ENCODE measurements at regions not wholly inside any gene's neighbourhood (a gene's known extent, or its start where the extent isn't known, plus 50 kb on each side); places are given as distances from the start of the nearest gene placed in this dataset.

DNA sequence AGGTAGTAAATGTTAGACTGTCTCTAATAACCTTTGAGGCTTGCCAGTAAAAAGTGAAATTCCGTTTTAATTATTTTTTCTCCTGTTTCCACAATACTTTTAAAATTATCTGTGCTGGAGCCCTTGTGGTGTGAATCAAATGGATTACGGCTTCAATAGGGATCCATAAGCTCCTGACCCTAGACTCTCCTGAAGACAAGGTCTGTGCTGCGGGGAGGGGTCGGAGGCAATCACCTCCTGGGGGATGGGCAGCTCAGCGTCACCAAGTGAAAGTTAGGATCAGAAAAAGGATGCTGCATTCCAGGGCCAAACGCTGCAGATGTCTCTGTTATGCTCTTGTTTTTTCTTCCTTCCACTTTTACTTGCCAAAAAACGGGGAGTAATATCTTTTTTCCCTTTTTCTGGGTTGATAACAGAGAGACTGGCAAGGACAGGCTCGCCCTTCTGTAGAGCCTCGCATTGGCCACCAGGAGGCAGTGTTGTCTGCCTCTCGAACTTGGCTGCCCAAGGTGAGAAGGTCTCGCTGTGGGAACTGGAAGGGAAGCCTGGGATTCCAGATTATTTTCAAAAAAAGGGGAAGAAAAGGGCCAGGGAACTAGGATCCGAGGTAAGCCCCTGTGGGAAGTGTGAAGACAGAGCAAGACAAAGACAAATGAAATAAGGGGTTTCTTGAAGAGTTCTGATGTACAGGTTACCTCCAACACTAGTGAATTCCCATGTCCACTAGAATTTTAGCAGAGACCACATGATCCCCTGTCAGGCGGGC lies 621.9 kb downstream of the ACTR3B start:
- TF ChIP-seq, protein P1, sequence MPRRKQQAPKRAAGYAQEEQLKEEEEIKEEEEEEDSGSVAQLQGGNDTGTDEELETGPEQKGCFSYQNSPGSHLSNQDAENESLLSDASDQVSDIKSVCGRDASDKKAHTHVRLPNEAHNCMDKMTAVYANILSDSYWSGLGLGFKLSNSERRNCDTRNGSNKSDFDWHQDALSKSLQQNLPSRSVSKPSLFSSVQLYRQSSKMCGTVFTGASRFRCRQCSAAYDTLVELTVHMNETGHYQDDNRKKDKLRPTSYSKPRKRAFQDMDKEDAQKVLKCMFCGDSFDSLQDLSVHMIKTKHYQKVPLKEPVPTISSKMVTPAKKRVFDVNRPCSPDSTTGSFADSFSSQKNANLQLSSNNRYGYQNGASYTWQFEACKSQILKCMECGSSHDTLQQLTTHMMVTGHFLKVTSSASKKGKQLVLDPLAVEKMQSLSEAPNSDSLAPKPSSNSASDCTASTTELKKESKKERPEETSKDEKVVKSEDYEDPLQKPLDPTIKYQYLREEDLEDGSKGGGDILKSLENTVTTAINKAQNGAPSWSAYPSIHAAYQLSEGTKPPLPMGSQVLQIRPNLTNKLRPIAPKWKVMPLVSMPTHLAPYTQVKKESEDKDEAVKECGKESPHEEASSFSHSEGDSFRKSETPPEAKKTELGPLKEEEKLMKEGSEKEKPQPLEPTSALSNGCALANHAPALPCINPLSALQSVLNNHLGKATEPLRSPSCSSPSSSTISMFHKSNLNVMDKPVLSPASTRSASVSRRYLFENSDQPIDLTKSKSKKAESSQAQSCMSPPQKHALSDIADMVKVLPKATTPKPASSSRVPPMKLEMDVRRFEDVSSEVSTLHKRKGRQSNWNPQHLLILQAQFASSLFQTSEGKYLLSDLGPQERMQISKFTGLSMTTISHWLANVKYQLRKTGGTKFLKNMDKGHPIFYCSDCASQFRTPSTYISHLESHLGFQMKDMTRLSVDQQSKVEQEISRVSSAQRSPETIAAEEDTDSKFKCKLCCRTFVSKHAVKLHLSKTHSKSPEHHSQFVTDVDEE (CRISPR knock-in tag; IDR thresholded peaks at IDR 0.05) = no peak
- TF ChIP-seq ZNF565 (CRISPR knock-in tag; conservative IDR thresholded peaks at IDR 0.05; ENCODE audit: low read depth) = no peak
- no peak for TF ChIP-seq ZFP30 (CRISPR knock-in tag; IDR thresholded peaks at IDR 0.05)
- no peak for TF ChIP-seq SNAI2 (CRISPR knock-in tag; IDR thresholded peaks at IDR 0.05)
- ATAC-seq = no peak; the same call in 2 of the 3 replicates

DNA sequence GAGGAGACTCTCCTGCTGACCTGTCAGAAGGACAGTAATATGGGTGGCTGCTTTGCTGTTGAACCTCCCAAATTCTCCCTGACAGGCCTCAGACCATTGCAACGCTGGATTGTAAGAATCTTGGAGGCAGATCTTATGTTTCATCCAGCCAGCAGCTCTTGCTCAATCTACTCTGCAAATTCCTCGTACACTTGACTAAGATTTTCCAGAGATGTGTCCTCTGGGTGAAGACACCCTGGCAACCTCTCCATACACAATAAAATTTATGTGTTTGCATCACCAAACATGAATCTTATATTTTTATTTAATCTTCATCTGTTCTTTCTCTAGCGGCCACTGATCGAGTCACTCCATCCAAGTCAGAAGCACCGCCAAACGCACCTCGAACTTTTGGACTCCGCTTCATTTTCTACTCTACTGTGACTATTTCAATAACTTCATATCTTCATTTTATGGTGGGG lies 623.1 kb downstream of the ACTR3B start:
- ATAC-seq = no peak
- TF ChIP-seq, protein P2, sequence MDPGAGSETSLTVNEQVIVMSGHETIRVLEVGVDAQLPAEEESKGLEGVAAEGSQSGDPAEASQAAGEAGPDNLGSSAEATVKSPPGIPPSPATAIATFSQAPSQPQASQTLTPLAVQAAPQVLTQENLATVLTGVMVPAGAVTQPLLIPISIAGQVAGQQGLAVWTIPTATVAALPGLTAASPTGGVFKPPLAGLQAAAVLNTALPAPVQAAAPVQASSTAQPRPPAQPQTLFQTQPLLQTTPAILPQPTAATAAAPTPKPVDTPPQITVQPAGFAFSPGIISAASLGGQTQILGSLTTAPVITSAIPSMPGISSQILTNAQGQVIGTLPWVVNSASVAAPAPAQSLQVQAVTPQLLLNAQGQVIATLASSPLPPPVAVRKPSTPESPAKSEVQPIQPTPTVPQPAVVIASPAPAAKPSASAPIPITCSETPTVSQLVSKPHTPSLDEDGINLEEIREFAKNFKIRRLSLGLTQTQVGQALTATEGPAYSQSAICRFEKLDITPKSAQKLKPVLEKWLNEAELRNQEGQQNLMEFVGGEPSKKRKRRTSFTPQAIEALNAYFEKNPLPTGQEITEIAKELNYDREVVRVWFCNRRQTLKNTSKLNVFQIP (CRISPR knock-in tag; IDR thresholded peaks at IDR 0.05; ENCODE audit: borderline replicate concordance, low read depth) = no peak
- TF ChIP-seq, protein P3, sequence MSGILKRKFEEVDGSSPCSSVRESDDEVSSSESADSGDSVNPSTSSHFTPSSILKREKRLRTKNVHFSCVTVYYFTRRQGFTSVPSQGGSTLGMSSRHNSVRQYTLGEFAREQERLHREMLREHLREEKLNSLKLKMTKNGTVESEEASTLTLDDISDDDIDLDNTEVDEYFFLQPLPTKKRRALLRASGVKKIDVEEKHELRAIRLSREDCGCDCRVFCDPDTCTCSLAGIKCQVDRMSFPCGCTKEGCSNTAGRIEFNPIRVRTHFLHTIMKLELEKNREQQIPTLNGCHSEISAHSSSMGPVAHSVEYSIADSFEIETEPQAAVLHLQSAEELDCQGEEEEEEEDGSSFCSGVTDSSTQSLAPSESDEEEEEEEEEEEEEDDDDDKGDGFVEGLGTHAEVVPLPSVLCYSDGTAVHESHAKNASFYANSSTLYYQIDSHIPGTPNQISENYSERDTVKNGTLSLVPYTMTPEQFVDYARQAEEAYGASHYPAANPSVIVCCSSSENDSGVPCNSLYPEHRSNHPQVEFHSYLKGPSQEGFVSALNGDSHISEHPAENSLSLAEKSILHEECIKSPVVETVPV (CRISPR knock-in tag; IDR thresholded peaks at IDR 0.05) = no peak
- TF ChIP-seq OSR1 (CRISPR knock-in tag; IDR thresholded peaks at IDR 0.05) = no peak
- TF ChIP-seq ARNTL (CRISPR knock-in tag; IDR thresholded peaks at IDR 0.05; ENCODE audit: borderline replicate concordance, low read depth) = no peak
- TF ChIP-seq, protein P4, sequence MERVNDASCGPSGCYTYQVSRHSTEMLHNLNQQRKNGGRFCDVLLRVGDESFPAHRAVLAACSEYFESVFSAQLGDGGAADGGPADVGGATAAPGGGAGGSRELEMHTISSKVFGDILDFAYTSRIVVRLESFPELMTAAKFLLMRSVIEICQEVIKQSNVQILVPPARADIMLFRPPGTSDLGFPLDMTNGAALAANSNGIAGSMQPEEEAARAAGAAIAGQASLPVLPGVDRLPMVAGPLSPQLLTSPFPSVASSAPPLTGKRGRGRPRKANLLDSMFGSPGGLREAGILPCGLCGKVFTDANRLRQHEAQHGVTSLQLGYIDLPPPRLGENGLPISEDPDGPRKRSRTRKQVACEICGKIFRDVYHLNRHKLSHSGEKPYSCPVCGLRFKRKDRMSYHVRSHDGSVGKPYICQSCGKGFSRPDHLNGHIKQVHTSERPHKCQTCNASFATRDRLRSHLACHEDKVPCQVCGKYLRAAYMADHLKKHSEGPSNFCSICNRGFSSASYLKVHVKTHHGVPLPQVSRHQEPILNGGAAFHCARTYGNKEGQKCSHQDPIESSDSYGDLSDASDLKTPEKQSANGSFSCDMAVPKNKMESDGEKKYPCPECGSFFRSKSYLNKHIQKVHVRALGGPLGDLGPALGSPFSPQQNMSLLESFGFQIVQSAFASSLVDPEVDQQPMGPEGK (CRISPR knock-in tag; IDR thresholded peaks at IDR 0.05; ENCODE audit: borderline replicate concordance) = no peak
- no peak for TF ChIP-seq SNAI2 (CRISPR knock-in tag; IDR thresholded peaks at IDR 0.05)
- no peak for TF ChIP-seq ZNF8 (CRISPR knock-in tag; IDR thresholded peaks at IDR 0.05)
- TF ChIP-seq TCF4 (CRISPR knock-in tag; IDR thresholded peaks at IDR 0.05; ENCODE audit: borderline replicate concordance) = no peak
- TF ChIP-seq TOX (CRISPR knock-in tag; IDR thresholded peaks at IDR 0.05; ENCODE audit: borderline replicate concordance) = no peak
- no peak for TF ChIP-seq GLIS3 (CRISPR knock-in tag; IDR thresholded peaks at IDR 0.05)
- TF ChIP-seq ZFP30 (CRISPR knock-in tag; IDR thresholded peaks at IDR 0.05) = no peak
- no peak for TF ChIP-seq ISL1 (CRISPR knock-in tag; IDR thresholded peaks at IDR 0.05)
- no peak for TF ChIP-seq PPARA (CRISPR knock-in tag; IDR thresholded peaks at IDR 0.05; ENCODE audit: borderline replicate concordance)
- TF ChIP-seq ZNF565 (CRISPR knock-in tag; conservative IDR thresholded peaks at IDR 0.05; ENCODE audit: low read depth) = no peak
- no peak for TF ChIP-seq CSDC2 (CRISPR knock-in tag; IDR thresholded peaks at IDR 0.05)
- no peak for TF ChIP-seq RARB (CRISPR knock-in tag; IDR thresholded peaks at IDR 0.05)
- TF ChIP-seq ZNF70 (CRISPR knock-in tag; IDR thresholded peaks at IDR 0.05) = no peak
- TF ChIP-seq, protein P5, sequence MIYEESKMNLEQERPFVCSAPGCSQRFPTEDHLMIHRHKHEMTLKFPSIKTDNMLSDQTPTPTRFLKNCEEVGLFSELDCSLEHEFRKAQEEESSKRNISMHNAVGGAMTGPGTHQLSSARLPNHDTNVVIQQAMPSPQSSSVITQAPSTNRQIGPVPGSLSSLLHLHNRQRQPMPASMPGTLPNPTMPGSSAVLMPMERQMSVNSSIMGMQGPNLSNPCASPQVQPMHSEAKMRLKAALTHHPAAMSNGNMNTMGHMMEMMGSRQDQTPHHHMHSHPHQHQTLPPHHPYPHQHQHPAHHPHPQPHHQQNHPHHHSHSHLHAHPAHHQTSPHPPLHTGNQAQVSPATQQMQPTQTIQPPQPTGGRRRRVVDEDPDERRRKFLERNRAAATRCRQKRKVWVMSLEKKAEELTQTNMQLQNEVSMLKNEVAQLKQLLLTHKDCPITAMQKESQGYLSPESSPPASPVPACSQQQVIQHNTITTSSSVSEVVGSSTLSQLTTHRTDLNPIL (CRISPR knock-in tag; IDR thresholded peaks at IDR 0.05; ENCODE audit: low read depth) = no peak
- no peak for TF ChIP-seq BACH2 (CRISPR knock-in tag; IDR thresholded peaks at IDR 0.05; ENCODE audit: borderline replicate concordance)

DNA sequence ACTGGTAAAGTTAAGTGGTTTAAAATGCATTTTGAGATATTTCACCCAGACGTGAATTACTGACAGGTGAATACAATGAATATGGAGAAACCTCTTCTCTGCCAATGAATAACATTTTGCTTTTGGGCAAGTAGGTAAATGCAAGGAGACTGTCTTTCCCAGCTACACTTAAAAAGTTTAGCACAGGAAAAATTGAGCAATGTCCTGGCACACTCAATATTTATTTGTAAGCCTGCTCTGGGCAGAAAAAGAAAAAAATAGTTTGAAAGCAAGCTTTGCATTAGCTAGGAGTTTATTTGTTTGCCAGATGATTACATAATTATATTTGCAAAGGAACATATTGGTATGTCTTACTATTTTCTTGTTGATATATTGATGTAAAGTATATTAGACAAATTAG lies 624.2 kb downstream of the ACTR3B start:
- ATAC-seq = no peak
- no peak for TF ChIP-seq ZFP3 (CRISPR knock-in tag; IDR thresholded peaks at IDR 0.05)
- TF ChIP-seq, protein P2 (CRISPR knock-in tag; IDR thresholded peaks at IDR 0.05; ENCODE audit: borderline replicate concordance, low read depth) = no peak
- TF ChIP-seq, protein P5 (CRISPR knock-in tag; IDR thresholded peaks at IDR 0.05; ENCODE audit: low read depth) = no peak
- TF ChIP-seq RARB (CRISPR knock-in tag; IDR thresholded peaks at IDR 0.05) = no peak
- TF ChIP-seq, protein P4 (CRISPR knock-in tag; IDR thresholded peaks at IDR 0.05; ENCODE audit: borderline replicate concordance) = no peak
- TF ChIP-seq PPARA (CRISPR knock-in tag; IDR thresholded peaks at IDR 0.05; ENCODE audit: borderline replicate concordance) = no peak
- TF ChIP-seq BACH2 (CRISPR knock-in tag; IDR thresholded peaks at IDR 0.05; ENCODE audit: borderline replicate concordance) = no peak
- no peak for TF ChIP-seq OSR1 (CRISPR knock-in tag; IDR thresholded peaks at IDR 0.05)

Measured in SK-N-SH treated with all-trans-retinoic acid at 6 μM for 48 hours (cell line).